ENCODE measurements at regions not wholly inside any gene's neighbourhood (a gene's known extent, or its start where the extent isn't known, plus 50 kb on each side); places are given as distances from the start of the nearest gene placed in this dataset.

DNA sequence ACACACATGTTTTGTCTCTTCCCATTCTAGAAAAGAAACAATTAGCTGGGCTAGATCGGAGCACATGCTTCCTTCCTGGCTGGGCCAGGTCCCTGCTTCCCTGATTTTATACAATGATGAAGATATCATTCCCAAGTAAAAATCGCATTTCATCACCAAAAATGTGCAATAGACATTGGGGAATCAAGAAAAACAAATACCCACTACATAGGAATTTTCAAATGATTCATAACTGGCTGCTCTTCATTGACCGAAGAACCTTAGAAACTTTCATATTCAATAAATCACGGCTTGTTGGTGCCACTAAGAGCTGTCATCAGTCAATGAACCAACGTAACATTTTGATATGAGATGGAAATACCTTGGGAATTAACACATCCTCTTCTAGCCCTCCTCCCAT is 373.6 kb upstream of the TRIB2 start:
- H3K27ac ChIP-seq (ENCODE audit: low read depth, low read length): no peak overlapping the region
- Mint-ChIP-seq H3K4me3 (no peak overlapping the region), H3K27me3 (ENCODE audit: insufficient read depth) (no peaks in the 10 kb centered on the region), H3K4me1 (no peaks in the 10 kb centered on the region), H3K27ac (no peak overlapping the region), H3K9me3 (no peaks in the 10 kb centered on the region), H3K36me3 (ENCODE audit: low read depth) (no peaks in the 10 kb centered on the region)
- H3K9me3 ChIP-seq (ENCODE audit: control insufficient read depth, low read length): no peaks in the 10 kb centered on the region
- no peak overlapping the region for H3K9ac ChIP-seq (ENCODE audit: extremely low read depth, low read length, poor library complexity, severe bottlenecking)
- no peaks in the 10 kb centered on the region for H3K4me1 ChIP-seq (ENCODE audit: control insufficient read depth, insufficient read depth, low read length)
- H3K27me3 ChIP-seq (ENCODE audit: control insufficient read depth, insufficient read depth, low read length, poor library complexity, severe bottlenecking): no peaks in the 10 kb centered on the region
- no peak for TF ChIP-seq CTCF (conservative IDR thresholded peaks at IDR 0.05)
- H3K4me3 ChIP-seq (ENCODE audit: low read length): no peak overlapping the region
- H3K36me3 ChIP-seq (ENCODE audit: control insufficient read depth, insufficient read depth, low read length): no peaks in the 10 kb centered on the region
- DNase-seq: no peak
- WGBS, 2 experiments (ENCODE audit: insufficient coverage in 1 of 2, insufficient read length in 1 of 2): 90 to 91% methylated on average over 3 to 5 of the region's 5 CpGs

- no peak overlapping the region for H3K4me3 ChIP-seq (ENCODE audit: low read length)
- H3K36me3 Mint-ChIP-seq (ENCODE audit: low read depth): no peaks in the 10 kb centered on the region
- H3K27me3 Mint-ChIP-seq (ENCODE audit: insufficient read depth): no peaks in the 10 kb centered on the region
- H3K4me1 Mint-ChIP-seq: no peaks in the 10 kb centered on the region
- no peak overlapping the region for H3K27ac ChIP-seq (ENCODE audit: low read depth, low read length)
- H3K4me3 Mint-ChIP-seq: no peak overlapping the region
- DNase-seq: no peak
- H3K27ac Mint-ChIP-seq: no peak overlapping the region
- H3K27me3 ChIP-seq (ENCODE audit: control insufficient read depth, insufficient read depth, low read length, poor library complexity, severe bottlenecking): no peaks in the 10 kb centered on the region
- no peaks in the 10 kb centered on the region for H3K36me3 ChIP-seq (ENCODE audit: control insufficient read depth, insufficient read depth, low read length)
- no peaks in the 10 kb centered on the region for H3K9me3 ChIP-seq (ENCODE audit: control insufficient read depth, low read length)
- WGBS, 2 experiments (ENCODE audit: insufficient coverage in 1 of 2, insufficient read length in 1 of 2): 91 to 95% methylated on average over 4 of the region's 4 CpGs
- H3K4me1 ChIP-seq (ENCODE audit: control insufficient read depth, insufficient read depth, low read length): no peaks in the 10 kb centered on the region
- H3K9me3 Mint-ChIP-seq: no peaks in the 10 kb centered on the region
- no peak for TF ChIP-seq CTCF (conservative IDR thresholded peaks at IDR 0.05)
- H3K9ac ChIP-seq (ENCODE audit: extremely low read depth, low read length, poor library complexity, severe bottlenecking): no peak overlapping the region
Measured at GRCh38 chr2:12347066-12347493, 369.7 kb upstream of the TRIB2 start.

GRCh38 chr2:12348216-12348615 is 368.5 kb upstream of the TRIB2 start:
- Histone ChIP-seq H3K9me3 (ENCODE audit: control insufficient read depth, low read length) (no peaks in the 10 kb centered on the region), H3K27ac (ENCODE audit: low read depth, low read length) (no peak overlapping the region), H3K9ac (ENCODE audit: extremely low read depth, low read length, poor library complexity, severe bottlenecking) (no peak overlapping the region), H3K4me1 (ENCODE audit: control insufficient read depth, insufficient read depth, low read length) (no peaks in the 10 kb centered on the region), H3K36me3 (ENCODE audit: control insufficient read depth, insufficient read depth, low read length) (no peaks in the 10 kb centered on the region), H3K4me3 (ENCODE audit: low read length) (no peak overlapping the region), H3K27me3 (ENCODE audit: control insufficient read depth, insufficient read depth, low read length, poor library complexity, severe bottlenecking) (no peaks in the 10 kb centered on the region)
- WGBS, 2 experiments (ENCODE audit: insufficient coverage in 1 of 2, insufficient read length in 1 of 2): 86 to 97% methylated on average over 1 to 3 of the region's 3 CpGs
- H3K27ac Mint-ChIP-seq: no peak overlapping the region
- H3K4me1 Mint-ChIP-seq: no peaks in the 10 kb centered on the region
- H3K27me3 Mint-ChIP-seq (ENCODE audit: insufficient read depth): no peaks in the 10 kb centered on the region
- no peak for TF ChIP-seq CTCF (conservative IDR thresholded peaks at IDR 0.05)
- DNase-seq: no peak
- H3K9me3 Mint-ChIP-seq: no peaks in the 10 kb centered on the region
- H3K36me3 Mint-ChIP-seq (ENCODE audit: low read depth): no peaks in the 10 kb centered on the region
- no peak overlapping the region for H3K4me3 Mint-ChIP-seq

Measured in endodermal cell (in vitro differentiated cells).